HG03442 (cell line): ENCODE measurements at regions not wholly inside any gene's neighbourhood (a gene's known extent, or its start where the extent isn't known, plus 50 kb on each side); places are given as distances from the start of the nearest gene placed in this dataset.
"Not testable (repeated sequence)": the region's sequence is repeated elsewhere in the genome, so short reads cannot be mapped to it uniquely, and the experiment has no call there.

ENCODE experiments used
- ATAC-seq: cut with Tn5 transposase; IDR thresholded peaks from one replicate; pipeline ENCODE4 v1.9.1; 2021; ENCODE audit warnings: mild to moderate bottlenecking, moderate library complexity; ENCODE audit not compliant: unreplicated experiment

DNA sequence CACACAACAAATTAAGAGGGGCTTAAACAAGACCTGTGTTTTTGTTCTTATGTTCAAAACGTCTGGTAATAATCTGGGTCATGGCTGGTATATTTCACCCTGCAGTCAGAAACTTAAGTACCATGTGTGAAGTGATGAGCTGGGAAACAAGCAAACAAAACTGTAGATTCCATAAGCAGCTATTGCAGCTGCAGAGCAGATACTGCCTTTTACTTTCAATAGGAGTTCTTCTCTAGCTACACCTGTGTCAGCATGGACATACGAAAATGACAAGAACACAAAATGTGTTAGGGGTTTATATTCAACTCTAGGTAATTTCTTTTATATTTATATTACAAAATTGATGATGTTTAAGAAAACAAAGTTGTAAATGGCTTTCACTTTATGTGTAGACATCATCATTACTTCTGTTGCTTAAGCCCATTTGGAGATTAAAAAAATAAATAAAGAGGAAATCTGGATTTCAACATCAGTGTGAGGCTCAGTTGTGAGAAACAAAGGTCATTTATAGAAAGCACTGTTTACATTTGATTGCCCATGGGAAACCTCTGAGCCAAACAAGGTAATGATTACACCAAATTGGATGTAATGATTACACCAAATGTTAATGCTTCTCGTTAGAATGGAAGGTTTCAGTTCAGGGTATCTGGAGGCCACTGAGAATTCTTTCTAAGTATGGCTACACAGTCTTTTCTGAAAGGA lies 451.0 kb upstream of the SLC10A2 start:
- ATAC-seq, result peak; percentile 74

DNA sequence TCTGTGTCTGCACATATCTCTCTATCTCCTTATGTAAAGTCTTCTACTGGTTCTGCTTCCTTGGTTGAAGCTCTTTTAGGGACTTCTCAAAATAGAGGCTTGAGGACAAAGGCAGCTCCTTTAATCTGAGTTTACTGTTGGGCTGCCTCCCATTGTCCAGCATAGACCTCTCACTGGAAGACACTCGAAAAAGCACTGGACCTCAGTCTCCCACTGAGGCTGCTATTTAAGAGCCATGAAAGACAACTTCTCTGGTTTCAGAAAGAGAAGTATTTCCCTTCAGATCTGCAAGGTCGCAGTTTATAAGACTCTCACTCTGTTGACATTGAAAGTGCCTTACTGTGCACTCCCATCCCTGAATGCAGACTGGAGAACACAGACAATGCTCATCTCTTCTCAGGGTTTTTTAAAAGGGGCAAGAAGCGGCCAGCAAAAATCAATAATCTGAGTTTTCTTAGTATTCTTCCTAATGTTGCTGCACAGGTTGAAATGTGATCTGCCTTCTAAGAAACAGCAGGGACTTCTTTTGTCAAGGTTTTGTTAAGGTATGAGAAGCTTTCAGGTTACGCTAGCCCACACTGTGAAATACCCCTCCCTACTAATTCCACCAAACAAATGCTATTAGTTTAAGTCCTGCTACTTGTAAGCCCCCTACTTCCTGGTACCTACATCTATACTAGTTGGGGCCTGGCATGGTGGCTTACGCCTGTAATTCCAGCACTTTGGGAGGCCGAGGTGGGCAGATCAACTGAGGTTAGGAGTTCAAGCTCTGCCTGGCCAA lies 450.0 kb upstream of the SLC10A2 start:
- ATAC-seq, result no peak

DNA sequence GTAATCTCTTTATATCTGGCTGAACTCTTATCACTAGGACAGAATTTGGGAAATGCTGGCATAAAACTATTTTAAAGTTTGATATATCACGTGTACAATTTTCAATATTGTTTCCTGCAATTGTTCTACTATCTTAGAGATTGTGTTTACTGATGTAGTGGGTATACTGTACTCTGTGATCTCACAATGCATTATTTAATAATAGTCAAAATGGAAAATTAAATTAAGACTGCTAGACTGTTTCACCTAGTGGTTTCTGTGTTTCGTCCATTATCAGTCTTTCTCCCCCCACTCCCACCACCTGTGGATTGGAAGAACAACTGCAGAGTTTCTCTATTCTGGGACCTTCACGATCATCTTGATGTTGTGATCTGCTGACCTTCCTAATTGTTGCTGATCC lies 449.2 kb upstream of the SLC10A2 start:
- ATAC-seq, result no peak

DNA sequence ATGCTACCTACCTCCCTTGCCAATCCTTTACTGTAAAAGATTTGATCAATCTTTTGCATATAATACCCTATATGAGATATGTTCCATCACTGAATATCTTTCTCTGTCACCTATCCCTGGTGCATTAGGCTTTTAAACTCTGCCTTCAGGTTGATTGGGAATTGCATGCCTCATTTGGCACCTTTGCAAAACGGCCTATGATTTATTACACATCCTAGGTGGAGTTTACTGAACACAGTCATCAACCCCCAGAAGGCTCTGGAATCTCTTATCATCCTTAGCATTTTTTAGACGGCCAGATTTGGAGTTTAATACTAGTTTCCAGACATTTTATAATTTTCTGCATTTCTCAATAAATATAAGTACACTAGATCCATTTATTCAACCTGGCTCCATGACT lies 448.4 kb upstream of the SLC10A2 start:
- no peak for ATAC-seq

DNA sequence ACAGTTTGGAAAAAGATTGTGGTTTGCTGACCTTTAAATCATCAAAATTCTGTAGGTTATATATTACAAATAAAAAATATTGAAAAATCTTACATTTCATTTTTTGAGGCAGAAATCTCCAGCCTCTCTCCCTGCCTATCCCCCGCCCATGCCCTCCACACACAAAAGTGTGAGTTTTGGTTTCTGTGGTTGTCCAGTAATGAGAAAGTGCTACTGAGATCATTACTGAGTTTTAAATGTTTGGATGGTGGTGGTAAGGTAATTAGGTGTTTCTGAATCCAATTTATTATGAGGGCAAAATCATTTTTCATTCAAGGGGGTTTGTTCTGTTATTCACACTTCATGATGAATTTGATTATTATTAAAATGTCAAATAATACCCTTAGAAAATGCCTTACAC lies 448.0 kb upstream of the SLC10A2 start:
- no peak for ATAC-seq

DNA sequence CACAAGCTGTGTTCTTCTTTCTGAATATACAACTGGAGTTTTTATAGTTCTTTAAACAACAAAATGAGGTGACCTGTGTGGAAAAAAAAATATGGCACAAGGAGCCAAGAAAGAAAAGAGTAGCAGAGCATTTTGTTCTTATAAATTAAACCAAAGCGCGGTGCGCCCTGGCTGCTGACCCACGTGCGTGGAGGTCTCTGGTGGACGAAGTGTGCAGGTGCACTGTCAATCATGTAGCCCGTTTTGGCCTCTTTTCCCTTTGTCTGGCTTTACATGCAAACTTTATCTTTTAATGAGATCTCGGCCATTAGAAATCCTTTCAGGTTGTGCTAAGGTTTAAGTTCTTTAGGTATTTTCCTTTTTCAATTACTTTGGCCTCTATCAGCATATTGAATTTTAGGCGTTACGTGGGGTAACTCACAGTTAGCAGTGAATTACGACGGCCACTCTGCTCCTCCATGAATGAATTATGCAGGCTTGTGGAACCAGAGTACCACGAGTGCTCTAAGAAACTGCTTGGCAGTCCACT lies 443.9 kb upstream of the SLC10A2 start:
- ATAC-seq, result no peak

DNA sequence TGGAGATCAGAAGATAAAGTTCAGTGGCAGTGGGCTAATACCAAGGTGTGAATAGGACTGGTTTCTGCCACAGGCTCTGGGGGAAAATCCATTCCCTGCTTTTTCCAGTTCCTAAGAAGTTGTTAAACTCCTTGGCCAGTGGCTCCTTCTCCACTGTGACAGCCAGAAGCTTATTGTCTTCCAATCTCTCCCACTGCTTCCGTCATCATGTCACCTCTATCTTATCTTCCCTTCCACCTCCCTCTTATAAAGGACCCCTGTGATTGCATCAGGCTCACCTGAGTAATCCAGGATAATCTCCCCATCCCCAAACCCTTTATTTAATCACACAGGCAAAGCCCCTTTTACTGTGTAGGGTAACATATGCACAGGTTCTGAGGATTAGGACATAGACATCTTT lies 431.2 kb upstream of the SLC10A2 start:
- ATAC-seq, result no peak

DNA sequence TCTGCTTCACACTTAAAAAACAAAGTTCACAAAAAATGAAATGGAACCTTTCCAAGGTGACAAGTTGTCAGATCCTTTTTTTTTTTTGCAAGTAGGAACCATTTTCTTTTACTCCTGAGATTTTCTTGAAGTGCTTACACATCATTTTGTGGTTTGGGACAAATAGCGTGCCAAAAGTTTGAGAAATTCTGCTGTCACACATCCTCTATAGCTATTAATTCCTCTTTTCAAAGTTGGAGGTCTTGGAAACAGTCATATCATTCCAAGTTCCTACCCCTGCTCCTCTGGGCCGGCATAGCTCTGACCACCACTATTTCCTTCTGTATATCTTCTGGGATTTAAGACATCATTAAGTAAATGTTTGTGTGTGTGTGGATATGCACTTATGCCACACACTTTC lies 421.6 kb upstream of the SLC10A2 start:
- ATAC-seq, result no peak

DNA sequence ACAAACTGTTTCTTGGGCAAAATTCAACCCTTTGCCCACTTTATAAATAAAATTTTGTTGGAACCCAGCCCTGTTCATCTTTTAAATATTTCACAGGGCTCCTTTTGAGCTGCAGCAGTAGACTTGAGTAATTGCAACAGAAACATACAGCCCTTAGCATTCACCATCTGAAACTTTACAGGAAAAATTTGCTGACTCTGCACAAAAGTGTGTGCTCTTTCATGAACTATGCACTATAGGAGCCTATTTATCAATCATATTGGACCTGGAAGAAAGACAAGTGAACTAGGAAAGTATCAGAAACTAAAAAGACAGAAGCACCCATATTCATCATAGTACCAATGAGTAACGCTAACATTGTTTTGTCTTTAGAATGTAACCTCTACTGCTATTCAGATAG lies 406.9 kb upstream of the SLC10A2 start:
- ATAC-seq, result no peak

DNA sequence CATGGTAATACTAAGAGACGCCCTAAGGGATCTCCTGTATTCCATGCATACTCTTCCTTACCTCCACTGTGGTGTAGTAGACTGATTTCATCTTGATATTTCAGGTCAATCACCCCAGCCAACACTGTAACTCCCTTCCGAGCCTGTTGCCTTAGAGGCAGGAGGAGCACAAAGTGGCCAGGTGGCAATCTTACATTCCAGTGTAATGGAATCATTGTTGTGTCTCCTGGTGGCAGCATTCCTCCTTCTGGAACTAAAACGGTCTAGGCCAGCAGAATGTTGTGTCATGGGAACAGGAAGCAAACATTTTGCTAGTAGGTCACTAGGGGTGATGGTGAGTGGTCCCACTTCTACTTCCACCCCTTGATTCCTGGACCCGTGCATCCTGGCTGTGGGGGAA lies 405.7 kb upstream of the SLC10A2 start:
- no peak for ATAC-seq

DNA sequence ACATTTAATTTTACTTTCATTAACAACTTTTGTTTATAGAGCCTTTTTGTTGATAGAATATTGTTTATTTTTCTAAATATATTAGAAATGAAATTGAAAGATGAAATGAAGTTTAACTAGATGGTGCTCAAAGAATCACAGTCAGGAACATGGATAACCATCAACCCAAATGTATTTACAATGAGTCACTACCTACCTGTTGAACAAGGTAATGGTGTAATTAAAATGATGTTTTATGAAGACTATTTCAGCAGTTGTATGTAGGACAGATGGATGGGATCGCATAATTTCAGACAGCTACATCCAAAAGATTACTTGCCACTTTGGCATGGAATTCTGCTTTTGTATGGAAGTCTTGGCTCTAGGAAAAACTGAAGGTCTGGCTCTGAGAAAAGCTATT lies 403.6 kb upstream of the SLC10A2 start:
- no peak for ATAC-seq

DNA sequence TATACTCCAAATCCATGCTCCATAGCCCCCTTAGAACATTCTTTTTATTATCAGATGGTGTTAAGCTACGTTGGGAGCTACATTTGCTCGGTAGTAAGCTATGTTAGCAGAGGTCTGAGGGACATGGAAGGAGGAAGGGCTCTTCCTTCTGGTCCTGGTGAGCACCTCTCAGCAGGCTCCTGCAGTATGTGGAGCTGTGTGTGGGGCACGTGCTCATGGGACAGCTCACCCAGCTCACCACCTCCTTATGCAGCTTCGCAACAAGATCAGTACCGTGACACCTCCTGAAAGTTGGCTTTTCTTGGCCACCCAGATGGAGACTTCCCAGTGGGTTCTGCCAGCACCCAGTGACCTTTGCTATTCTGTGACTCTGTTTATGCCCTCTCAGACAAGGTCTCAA lies 400.5 kb upstream of the SLC10A2 start:
- ATAC-seq, result no peak

DNA sequence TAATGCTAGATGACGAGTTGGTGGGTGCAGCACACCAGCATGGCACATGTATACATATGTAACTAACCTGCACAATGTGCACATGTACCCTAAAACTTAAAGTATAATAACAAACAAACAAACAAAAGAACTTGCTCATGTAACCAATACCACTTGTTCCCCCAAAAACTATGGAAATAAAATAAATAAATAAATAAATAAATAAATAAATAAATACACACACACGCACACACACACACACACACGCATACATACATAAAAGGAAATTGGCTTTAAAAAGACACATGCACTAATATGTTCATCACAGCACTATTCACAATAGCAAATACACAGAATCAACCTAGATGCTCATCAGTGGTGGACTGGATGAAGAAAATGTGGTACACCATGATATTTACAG lies 394.0 kb upstream of the SLC10A2 start:
- not testable (repeated sequence) for ATAC-seq

DNA sequence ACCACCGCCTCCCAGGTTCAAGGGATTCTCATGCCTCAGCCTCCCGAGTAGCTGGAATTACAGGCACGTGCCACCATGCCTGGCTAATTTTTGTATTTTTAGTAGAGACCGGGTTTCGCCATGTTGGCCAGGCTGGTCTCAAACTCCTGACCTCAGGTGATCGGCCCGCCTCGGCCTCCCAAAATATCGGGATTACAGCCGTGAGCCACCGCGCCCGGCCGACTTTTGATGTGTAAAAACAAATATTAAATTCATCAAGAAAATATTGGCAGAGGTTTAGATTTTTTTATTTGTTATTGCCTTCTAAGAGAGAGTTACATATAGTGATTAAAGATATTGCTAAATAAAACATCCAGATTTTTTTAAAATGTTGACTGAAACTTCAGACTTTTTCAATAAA lies 390.8 kb upstream of the SLC10A2 start:
- ATAC-seq, result not testable (repeated sequence)

DNA sequence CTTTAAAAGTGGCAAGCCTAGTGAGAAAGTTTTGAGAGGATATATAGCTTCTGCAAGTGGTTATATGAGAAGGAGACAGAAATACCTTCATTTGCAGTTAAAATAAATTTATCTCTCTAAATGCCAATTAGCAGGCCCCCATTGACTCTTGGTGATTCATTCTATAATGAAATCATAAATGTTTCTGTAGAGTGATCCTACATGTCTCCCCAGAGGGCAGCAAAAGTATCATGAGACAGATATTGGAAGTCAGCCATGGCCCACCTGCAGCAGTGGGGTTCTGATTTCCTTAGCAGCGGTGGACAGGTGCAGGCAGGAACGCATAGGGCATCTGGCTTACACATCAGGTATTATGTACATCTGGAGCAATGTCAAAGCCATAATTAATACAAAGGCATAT lies 385.4 kb upstream of the SLC10A2 start:
- ATAC-seq, result no peak

DNA sequence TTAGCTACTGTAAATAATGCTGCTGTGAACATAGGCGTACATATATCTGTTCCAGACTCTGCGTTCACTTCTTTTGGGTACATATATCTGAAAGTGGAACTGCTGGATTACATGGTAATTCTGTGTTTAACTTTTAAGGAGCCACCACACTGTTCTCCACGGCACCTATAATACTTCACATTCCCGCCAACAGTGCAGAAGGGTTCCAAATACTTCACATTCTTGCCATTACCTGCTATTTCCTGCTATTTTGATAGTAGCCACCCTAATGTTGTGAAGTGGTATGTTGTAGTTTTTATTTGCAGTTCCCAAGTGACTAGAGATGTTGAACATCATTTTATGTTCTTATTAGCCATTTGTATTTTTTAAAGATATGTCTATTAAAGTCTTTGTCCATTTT lies 377.4 kb upstream of the SLC10A2 start:
- no peak for ATAC-seq

DNA sequence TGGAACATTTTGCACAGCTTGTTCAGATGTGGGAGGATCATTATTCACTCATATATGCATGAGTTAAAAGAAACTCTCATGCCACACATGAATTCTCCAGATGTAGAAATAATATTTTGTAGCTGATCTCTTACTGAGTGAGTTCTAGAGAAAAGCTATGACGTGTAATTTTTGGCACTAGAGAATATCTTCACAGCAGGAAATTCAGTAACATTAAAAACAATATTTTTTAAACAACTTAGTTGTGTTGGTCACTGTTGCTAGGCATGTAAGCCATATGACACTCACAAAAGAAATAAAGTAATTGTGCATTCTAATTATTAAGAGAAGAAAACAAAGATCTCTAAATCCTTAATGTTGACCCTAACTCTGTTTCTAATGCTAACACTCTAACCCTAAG lies 371.4 kb upstream of the SLC10A2 start:
- no peak for ATAC-seq

DNA sequence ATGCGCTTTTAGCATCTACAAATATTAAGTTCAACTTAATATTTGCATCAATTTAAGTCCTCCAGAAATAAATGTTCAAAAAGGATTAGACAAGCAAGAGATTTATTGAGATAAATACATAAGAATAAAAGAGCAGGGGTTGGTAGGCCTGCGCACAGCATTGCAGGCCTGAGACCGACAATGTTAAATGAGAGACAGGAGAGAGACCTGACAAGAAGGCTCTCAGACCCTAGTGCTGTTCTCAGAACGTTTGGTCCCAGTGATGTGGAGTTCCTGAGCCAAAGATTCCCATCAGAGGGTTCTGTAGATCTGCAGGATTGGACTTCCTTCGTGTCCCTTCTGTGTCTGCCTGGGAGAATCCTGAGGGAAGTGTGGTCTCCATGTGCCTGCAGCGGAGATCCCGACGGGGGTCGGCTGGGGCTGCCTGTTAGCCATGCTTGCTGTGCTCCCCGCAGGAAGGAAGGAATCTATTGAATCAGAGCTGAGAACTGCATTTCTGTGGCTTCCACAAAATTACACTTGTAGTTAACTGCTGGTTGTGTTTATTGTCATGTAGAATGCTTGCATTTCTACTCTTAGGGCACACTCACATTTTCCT lies 369.9 kb upstream of the SLC10A2 start:
- no peak for ATAC-seq

DNA sequence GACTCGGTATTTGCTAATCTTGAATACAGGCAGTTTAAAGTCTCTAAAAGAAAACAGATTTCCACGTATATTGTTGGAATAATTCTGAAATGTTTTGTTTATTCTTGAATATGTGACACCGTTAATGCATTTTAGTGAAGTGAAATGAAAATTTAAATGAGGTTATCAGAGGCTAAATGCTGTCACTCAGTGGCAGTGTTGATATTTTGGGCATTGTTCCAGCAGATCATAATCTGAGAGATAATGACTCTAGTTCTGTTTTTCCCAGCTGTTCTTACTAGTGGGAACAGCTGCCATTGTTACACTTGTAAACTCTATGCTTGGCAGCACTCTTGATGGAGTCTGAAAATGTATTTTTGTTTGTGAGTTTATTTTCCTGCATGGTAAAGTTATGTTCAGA lies 365.6 kb upstream of the SLC10A2 start:
- ATAC-seq, result no peak

DNA sequence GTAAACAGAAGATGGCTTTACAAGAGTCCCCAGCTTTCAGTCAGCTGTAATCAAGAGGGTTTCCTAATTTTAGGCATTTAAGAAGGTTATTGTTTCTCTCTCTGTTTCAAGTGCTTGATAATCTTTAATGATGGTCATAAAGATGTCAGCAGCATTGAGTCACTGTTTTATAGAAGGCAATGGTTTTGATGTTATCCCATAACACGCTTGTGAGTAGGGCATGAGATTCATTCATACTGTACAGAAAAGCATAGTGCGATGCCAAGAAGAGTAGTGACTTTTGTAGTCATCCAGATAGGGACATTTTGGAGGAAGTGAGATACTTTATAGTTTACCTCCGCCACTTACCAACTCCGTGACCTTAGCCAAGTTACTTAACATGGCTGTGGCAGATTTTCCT lies 364.2 kb upstream of the SLC10A2 start:
- no peak for ATAC-seq

DNA sequence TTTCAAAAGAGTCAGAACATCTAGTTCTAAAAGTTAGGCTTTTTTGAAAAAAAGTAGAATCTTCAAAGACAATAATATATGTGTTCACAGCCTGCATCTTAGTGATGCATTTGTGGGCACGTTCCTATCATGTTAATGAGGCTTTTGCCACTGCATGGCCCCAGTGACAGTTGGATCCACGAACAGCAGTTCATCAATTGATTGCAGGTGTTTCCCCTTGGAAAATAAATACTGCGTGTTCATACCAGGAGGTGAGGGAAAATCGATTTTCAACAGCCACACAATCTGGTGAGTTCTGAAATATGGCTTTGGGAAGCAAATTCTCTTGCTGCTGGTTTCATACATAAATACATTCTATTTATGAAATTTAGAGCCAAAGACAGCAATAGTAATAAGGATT lies 343.8 kb upstream of the SLC10A2 start:
- ATAC-seq, result no peak

DNA sequence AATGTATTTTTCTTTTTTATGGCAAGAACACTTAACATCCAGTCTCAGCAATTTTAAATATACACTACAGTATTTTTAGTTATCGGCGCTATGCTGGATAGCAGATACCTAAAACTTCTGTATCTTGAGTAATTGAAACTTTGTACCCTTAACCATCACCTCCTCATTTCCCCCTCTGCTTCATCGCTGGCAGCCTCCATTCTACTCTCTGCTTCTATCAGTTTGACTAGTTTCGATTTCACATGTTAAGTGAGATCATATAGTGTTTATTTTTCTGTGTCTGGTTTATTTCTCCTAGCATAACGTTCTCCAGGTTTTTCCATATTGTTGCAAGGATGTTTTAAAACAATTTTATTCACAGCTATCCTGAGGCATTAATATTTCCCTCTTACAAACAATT lies 340.8 kb upstream of the SLC10A2 start:
- no peak for ATAC-seq
